HG03342 (cell line): ENCODE measurements at regions not wholly inside any gene's neighbourhood (a gene's known extent, or its start where the extent isn't known, plus 50 kb on each side); places are given as distances from the start of the nearest gene placed in this dataset.

ENCODE experiments used
- ATAC-seq: cut with Tn5 transposase; IDR thresholded peaks from one replicate; pipeline ENCODE4 v1.9.1; 2021; ENCODE audit warnings: mild to moderate bottlenecking, moderate library complexity; ENCODE audit not compliant: unreplicated experiment

GRCh38 chr13:99027661-99028425 lies 50.0 kb upstream of the DOCK9 start:
- no peak for ATAC-seq

DNA sequence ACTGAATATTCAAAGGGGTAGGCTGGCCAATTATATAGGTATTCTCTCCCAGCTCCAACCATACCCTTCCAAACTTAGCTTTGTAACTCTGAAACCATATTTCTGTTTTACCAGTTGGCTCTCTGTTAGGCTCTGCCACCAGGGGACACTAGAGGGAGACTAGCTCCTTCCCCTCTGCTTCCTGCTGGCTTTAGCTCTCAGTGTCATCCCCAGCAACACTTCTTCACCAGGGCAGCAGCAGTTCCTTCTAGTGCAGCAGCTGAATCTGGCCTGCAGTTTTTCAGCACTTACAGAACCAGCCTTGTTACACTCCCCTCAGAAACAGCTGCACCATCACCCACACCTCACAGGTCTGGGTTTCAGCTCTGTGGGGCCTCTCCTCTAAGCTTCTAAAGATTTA lies 51.0 kb upstream of the DOCK9 start:
- no peak for ATAC-seq

- no peak for ATAC-seq
Observed at GRCh38 chr13:99029576-99029975, 51.7 kb upstream of the DOCK9 start.

- no peak for ATAC-seq
Observed at GRCh38 chr13:99030326-99030725, 52.5 kb upstream of the DOCK9 start.

GRCh38 chr13:99031832-99032231 lies 54.0 kb upstream of the DOCK9 start:
- no peak for ATAC-seq

DNA sequence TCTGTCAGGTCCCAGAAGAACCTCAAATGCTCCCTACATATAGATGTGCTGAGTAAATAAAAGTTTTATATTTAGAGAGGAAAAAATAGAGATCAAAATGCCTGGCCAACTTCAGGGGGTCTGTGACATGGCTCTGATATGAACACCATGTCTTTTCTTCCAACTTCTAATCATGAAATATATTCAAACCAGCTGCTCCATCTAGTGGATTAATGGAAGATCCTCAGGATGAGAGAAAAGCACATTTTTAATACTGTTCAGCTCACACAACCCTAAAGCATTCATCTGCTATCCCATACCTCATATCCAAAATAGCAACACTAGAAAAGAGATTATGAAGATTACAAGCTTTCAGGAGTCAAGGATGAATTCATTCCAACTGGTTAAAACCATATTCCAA lies 56.0 kb upstream of the DOCK9 start:
- ATAC-seq = no peak

- no peak for ATAC-seq
Observed at GRCh38 chr13:99034333-99035085, 56.6 kb upstream of the DOCK9 start.

- no peak for ATAC-seq
Observed at GRCh38 chr13:99035715-99036114, 57.9 kb upstream of the DOCK9 start.

DNA sequence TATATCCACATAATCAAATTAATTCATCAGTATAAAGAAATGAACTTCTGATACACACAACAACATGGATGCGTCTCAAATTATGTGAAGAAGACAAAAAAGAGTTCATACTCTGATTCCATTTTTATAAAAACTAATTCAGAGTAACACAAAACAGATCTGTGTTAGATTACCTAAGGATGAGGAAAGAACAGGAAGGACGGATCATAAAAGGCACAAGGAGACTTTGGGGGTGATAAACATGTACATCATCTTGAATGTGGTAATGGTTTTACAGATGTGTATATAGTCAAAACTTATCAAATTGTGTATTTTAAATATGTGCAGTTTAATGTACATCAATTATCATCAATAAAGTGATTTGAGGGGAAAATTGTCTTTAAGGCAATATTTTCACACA lies 59.9 kb upstream of the DOCK9 start:
- no peak for ATAC-seq

DNA sequence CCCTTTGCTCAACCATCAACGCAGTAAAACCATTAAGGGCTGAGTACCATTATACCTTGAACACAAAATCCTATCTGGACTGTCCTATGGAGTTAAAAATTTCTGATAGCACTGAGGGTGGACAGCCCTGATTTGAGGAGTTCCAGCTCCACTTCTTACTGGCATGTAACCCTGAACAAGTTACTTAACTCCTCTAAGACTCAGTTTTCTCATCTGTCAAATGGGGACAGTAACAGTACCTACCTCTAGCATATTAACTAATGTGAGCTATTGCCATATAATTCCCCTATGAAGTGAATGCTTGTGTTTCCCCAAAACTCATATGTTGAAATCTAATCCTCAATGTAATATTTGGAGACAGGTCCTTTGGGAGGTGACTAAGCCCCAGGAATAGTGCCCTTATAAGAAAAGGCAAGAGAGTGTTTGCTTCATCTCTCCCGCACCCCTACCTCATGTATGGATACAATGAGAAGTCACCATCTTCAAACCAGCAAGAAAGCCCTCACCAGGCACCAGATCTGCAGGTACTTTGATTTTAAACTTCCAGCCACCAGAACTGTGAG lies 61.9 kb upstream of the DOCK9 start:
- ATAC-seq = no peak

GRCh38 chr13:99040536-99041131 lies 62.8 kb upstream of the DOCK9 start:
- no peak for ATAC-seq

DNA sequence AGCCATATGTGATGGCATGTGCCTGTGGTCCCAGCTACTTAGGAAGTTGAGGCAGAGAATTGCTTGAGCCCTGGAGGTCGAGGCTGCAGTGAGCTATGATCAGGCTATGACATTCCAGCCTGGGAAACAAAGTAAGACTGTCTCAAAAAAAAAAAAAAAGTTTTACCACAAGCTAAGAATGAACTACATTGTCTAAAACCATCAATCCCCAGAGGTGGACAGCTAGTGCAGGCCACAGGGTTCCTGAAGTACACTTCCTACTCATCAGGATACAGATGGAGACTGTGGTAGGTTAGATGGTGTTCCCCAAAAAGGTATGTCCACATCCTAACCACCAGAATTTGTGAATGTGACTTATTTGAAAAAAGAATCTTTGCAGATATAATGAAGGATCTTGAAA lies 63.5 kb upstream of the DOCK9 start:
- ATAC-seq = no peak

GRCh38 chr13:99041788-99042187 lies 63.9 kb upstream of the DOCK9 start:
- peak; percentile 54 for ATAC-seq

GRCh38 chr13:99042521-99043250 lies 64.8 kb upstream of the DOCK9 start:
- no peak for ATAC-seq

- no peak for ATAC-seq
Observed at GRCh38 chr13:99043831-99044231, 66.0 kb upstream of the DOCK9 start.

DNA sequence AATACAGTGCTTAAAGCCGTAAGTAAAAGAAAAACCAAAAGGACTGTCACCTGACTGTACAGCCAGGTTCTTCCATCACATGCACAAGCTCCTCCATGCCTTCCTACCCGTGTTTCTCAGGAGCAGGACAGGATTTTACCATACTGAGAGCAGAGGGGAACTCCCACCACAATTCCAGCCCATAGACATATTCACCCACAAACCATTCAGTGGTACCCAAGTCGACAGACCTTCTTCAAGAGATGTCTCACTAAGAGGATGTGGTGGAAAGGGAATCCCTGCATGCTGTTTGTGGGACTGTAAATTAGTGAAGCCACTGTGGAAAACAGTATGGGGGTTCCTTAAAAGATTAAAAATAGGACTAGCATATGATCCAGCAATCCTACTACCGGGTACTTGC lies 66.9 kb upstream of the DOCK9 start:
- no peak for ATAC-seq

DNA sequence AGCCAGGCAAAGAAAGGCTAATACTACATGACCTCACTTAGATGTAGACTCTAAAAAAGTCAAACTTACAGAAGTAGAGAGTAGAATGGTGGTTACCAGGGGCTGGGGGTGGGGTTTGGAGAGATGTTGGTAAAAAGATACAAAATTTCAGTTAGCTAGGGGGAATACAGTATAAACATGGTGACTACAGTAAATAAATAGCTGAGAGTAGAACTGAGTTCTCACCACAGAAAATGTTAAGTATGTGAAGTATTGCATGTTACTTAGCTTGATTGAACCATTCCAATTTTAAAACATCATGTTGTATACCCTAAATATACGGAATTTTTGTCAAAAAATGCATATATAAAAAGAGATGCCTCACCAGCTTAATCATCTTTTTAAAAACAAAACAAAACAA lies 67.5 kb upstream of the DOCK9 start:
- no peak for ATAC-seq

GRCh38 chr13:99046851-99047250 lies 69.0 kb upstream of the DOCK9 start:
- no peak for ATAC-seq

- ATAC-seq = no peak
Observed at GRCh38 chr13:99050983-99051488, 73.2 kb upstream of the DOCK9 start.

- no peak for ATAC-seq
Observed at GRCh38 chr13:99051768-99052455, 74.0 kb upstream of the DOCK9 start.
